SU-DHL-6 (cell line): ENCODE measurements at regions not wholly inside any gene's neighbourhood (a gene's known extent, or its start where the extent isn't known, plus 50 kb on each side); places are given as distances from the start of the nearest gene placed in this dataset.

Source experiments
- CTCF ChIP-seq: fragments of 200-600 bp; sonication (generic); IDR thresholded peaks from one replicate; pipeline ENCODE4 v1.5.1; 2017; ENCODE audit warnings: antibody characterized with exemption, mild to moderate bottlenecking, low read length, moderate library complexity; ENCODE audit not compliant: insufficient read depth, poor library complexity, severe bottlenecking
- EZH2phosphoT487 ChIP-seq: fragments of 200-600 bp; sonication (generic), shearing (Covaris generic); conservative IDR thresholded peaks from 2 replicates; pipeline ENCODE4 v1.6.1; 2018; ENCODE audit warnings: mild to moderate bottlenecking, antibody characterized with exemption, low read length, moderate library complexity, mixed read lengths

- TF ChIP-seq CTCF: no peak
- TF ChIP-seq EZH2phosphoT487: no peak
Observed at GRCh38 chr3:117539729-117540128, 830.1 kb downstream of the TUSC7 start.
